Calu3 (cell line): ENCODE measurements at regions not wholly inside any gene's neighbourhood (a gene's known extent, or its start where the extent isn't known, plus 50 kb on each side); places are given as distances from the start of the nearest gene placed in this dataset. TPM values are rescaled to one million over a fixed set of nuclear protein-coding genes. Genes with fewer than 3 reads are reported as not detected.

ENCODE experiments used
- BruUV-seq: library from RNA; stranded (reverse); fragments of 400-500 nt; replicated peaks from 2 replicates; lab custom pipeline; 2021; lab: Mats Ljungman, UMichigan
- CTCF ChIA-PET: fragments of 300-600 bp; sonication (Branson Sonifier 250); formaldehyde crosslinking; loops from one replicate; lab custom pipeline; 2022; ENCODE audit warnings: antibody characterized with exemption; lab: Charles Lee
- DNase-seq: peaks from one replicate; pipeline ENCODE4 v3.0.0; 2022
- H3K27ac Mint-ChIP-seq: one replicate; pipeline ENCODE4 v1.8.0; 2022; ENCODE audit warnings: mixed read lengths; ENCODE audit not compliant: unreplicated experiment
- H3K27me3 Mint-ChIP-seq: one replicate; pipeline ENCODE4 v1.8.0; 2022; ENCODE audit warnings: mixed read lengths; ENCODE audit not compliant: unreplicated experiment
- H3K36me3 Mint-ChIP-seq: one replicate; pipeline ENCODE4 v1.8.0; 2022; ENCODE audit warnings: mild to moderate bottlenecking, moderate library complexity, mixed read lengths; ENCODE audit not compliant: insufficient read depth, unreplicated experiment
- H3K4me1 Mint-ChIP-seq: one replicate; pipeline ENCODE4 v1.8.0; 2022; ENCODE audit warnings: mild to moderate bottlenecking, low read depth, mixed read lengths; ENCODE audit not compliant: unreplicated experiment
- H3K4me3 Mint-ChIP-seq: one replicate; pipeline ENCODE4 v1.8.0; 2022; ENCODE audit warnings: mild to moderate bottlenecking, low read depth, moderate library complexity, mixed read lengths; ENCODE audit not compliant: unreplicated experiment
- H3K9me3 Mint-ChIP-seq: one replicate; pipeline ENCODE4 v1.8.0; 2022; ENCODE audit warnings: low read depth, mixed read lengths; ENCODE audit not compliant: unreplicated experiment
- CTCF ChIP-seq: fragments of 200-600 bp; IDR thresholded peaks from one replicate; pipeline ENCODE4 v1.8.0; 2022; ENCODE audit warnings: antibody characterized with exemption; ENCODE audit not compliant: unreplicated experiment
- intact Hi-C: fragments of 100-400 bp; cut with micrococcal nuclease; formaldehyde crosslinking; loops from one replicate; pipeline ENCODE4 v1.10.0; 2022; ENCODE audit not compliant: unreplicated experiment
- microRNA-seq: library from miRNA; unstranded; fragments of <30 nt; microRNA quantifications from one replicate; pipeline ENCODE4 v1.2.0, GENCODE V29; 2022

- intact Hi-C loops = no loop called here
- H3K36me3 Mint-ChIP-seq = no peaks in the 10 kb centered on the region
- no TSS peak for BruUV-seq
- H3K9me3 Mint-ChIP-seq = peaks cover 4% of the 10 kb centered on the region
- no peaks in the 10 kb centered on the region for H3K27me3 Mint-ChIP-seq
- peaks cover 8% of the 10 kb centered on the region for H3K4me1 Mint-ChIP-seq
- CTCF ChIA-PET = no interaction called here
- TF ChIP-seq CTCF = no peak
- H3K4me3 Mint-ChIP-seq = no peak overlapping the region
- no peak overlapping the region for H3K27ac Mint-ChIP-seq
- DNase-seq = no peak
Observed at GRCh38 chr9:90556897-90557675, 85.5 kb downstream of the DIRAS2 start.

- TF ChIP-seq CTCF = no peak
- H3K27me3 Mint-ChIP-seq = no peaks in the 10 kb centered on the region
- H3K9me3 Mint-ChIP-seq = peaks cover 4% of the 10 kb centered on the region
- BruUV-seq = no TSS peak
- no peak for DNase-seq
- no peak overlapping the region for H3K4me3 Mint-ChIP-seq
- intact Hi-C loops = no loop called here
- peaks cover 8% of the 10 kb centered on the region for H3K4me1 Mint-ChIP-seq
- H3K36me3 Mint-ChIP-seq = no peaks in the 10 kb centered on the region
- CTCF ChIA-PET = no interaction called here
- no peak overlapping the region for H3K27ac Mint-ChIP-seq
Observed at GRCh38 chr9:90559075-90560073, 83.2 kb downstream of the DIRAS2 start.

Small RNA genes lying in the stretch of these regions (microRNA-seq; reads per million reads assigned to microRNA genes)
- not detected for gene MIR4290
